ENCODE measurements at regions not wholly inside any gene's neighbourhood (a gene's known extent, or its start where the extent isn't known, plus 50 kb on each side); places are given as distances from the start of the nearest gene placed in this dataset.

GRCh38 chr2:217069263-217070042 lies 209.6 kb upstream of the TNP1 start:
- TF ChIP-seq MYC (IDR thresholded peaks at IDR 0.05; ENCODE audit: low read depth, low read length) (no peak), MAX (IDR thresholded peaks at IDR 0.05; ENCODE audit: low read depth, low read length) (no peak), POLR2A (IDR thresholded peaks at IDR 0.05; ENCODE audit: extremely low read depth, insufficient read length) (no peak), CTCF (IDR thresholded peaks at IDR 0.05; ENCODE audit: low read depth, low read length) (no peak)
- H3K4me3 ChIP-seq (ENCODE audit: low read depth, low read length) = no peak overlapping the region
- DNase-seq (ENCODE audit: low read depth) = no peak

DNA sequence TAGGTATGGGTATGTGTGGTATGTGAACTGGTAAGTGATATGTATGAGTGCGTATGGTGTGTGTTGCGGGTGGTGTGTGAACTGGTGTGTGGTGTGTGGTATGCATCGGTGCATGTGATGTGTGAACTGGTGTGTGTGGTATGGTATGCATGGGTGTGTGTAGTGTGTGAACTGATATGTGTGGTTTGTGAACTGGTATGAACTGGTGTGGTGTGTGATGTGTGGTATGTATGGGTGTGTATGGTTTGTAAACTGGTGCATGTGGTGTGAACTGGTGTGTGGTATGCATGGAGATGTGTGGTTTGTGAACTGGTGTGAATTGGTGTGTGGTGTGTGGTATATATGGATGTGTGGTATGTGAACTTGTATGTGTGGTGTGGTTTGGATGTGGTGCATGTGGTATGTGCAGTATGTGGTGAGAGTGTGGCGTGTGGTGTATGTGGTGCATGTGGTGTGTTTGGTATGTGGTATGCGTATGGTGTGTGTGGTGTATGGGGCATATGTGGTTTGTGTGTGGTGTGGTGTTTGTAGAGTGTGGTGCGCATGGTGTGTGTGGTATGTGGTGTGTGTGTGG lies 208.9 kb upstream of the TNP1 start:
- H3K4me3 ChIP-seq (ENCODE audit: low read depth, low read length) = no peak overlapping the region
- no peak for TF ChIP-seq CTCF (IDR thresholded peaks at IDR 0.05; ENCODE audit: low read depth, low read length)
- no peak for TF ChIP-seq POLR2A (IDR thresholded peaks at IDR 0.05; ENCODE audit: extremely low read depth, insufficient read length)
- no peak for TF ChIP-seq MAX (IDR thresholded peaks at IDR 0.05; ENCODE audit: low read depth, low read length)
- no peak for DNase-seq (ENCODE audit: low read depth)

DNA sequence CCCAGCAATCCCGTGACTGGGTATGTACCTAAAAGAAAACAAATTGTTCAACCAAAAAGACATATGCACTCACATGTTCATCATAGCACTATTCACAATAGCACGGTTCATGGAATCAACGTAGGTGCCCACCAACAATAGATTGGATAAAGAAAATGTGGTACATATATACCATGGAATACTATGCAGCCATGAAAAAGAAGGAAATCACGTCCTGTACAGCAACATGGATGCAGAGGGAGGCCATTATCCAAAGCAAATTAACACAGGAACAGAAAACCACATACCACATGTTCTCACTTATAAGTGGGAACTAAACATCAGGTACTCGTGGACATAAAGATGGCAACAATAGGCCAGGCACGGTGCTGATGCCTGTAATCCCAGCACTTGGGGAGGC lies 207.9 kb upstream of the TNP1 start:
- TF ChIP-seq MYC (IDR thresholded peaks at IDR 0.05; ENCODE audit: low read depth, low read length) = no peak
- TF ChIP-seq MAX (IDR thresholded peaks at IDR 0.05; ENCODE audit: low read depth, low read length) = no peak
- TF ChIP-seq POLR2A (IDR thresholded peaks at IDR 0.05; ENCODE audit: extremely low read depth, insufficient read length) = no peak
- TF ChIP-seq CTCF (IDR thresholded peaks at IDR 0.05; ENCODE audit: low read depth, low read length) = no peak
- H3K4me3 ChIP-seq (ENCODE audit: low read depth, low read length) = no peak overlapping the region
- DNase-seq (ENCODE audit: low read depth) = no peak

- TF ChIP-seq MAX (IDR thresholded peaks at IDR 0.05; ENCODE audit: low read depth, low read length) (no peak), CTCF (IDR thresholded peaks at IDR 0.05; ENCODE audit: low read depth, low read length) (no peak), POLR2A (IDR thresholded peaks at IDR 0.05; ENCODE audit: extremely low read depth, insufficient read length) (no peak), MYC (IDR thresholded peaks at IDR 0.05; ENCODE audit: low read depth, low read length) (no peak)
- DNase-seq (ENCODE audit: low read depth) = no peak
- no peak overlapping the region for H3K4me3 ChIP-seq (ENCODE audit: low read depth, low read length)
Measured at GRCh38 chr2:217066510-217067270, 206.8 kb upstream of the TNP1 start.

DNA sequence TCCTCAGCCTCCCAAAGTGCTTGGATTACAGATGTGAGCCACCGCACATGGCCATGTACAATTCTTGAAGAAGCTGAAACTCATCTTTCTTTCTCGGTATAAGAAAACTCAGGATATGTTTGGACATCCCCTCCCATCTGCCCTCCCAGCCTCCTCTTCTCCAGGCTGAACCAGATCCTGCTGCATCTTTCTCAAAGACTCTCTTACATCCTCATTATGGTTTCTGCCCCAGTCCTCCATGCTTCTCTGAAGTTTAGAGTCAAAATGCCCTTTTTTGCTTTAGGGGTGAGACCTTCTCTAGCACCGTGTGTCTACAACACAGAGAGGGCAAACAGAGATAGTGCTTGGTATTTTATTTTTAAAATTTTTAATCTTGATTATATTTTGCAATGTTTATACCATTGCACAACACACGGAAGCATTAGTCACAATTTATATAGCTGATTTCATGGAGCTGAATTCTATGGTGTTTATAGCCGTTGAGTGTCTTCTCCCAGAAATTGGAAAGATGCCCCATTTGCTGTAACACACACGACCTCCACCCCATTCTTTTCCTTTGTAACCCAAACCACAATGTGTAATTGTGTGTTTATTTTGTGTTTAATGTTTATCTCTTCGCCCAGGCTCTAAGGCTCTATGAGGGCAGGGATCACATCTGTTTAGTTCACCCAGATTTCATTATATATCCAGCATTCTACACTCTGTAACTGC lies 206.0 kb upstream of the TNP1 start:
- TF ChIP-seq POLR2A (IDR thresholded peaks at IDR 0.05; ENCODE audit: extremely low read depth, insufficient read length) (no peak), MAX (IDR thresholded peaks at IDR 0.05; ENCODE audit: low read depth, low read length) (no peak), MYC (IDR thresholded peaks at IDR 0.05; ENCODE audit: low read depth, low read length) (no peak), CTCF (IDR thresholded peaks at IDR 0.05; ENCODE audit: low read depth, low read length) (no peak)

More for the DNA sequence above, 206.0 kb upstream of the TNP1 start:
- peak; percentile 21 for DNase-seq (ENCODE audit: low read depth)
- no peak overlapping the region for H3K4me3 ChIP-seq (ENCODE audit: low read depth, low read length)

Data from NB4 (cell line).